CD4-positive, alpha-beta T cell (primary cell): ENCODE measurements at regions not wholly inside any gene's neighbourhood (a gene's known extent, or its start where the extent isn't known, plus 50 kb on each side); places are given as distances from the start of the nearest gene placed in this dataset.
A peak's percentile ranks its signal among the peaks of the same experiment; 100 is the strongest.

Source experiments
- ATAC-seq: fragments of 200-7000 bp; cut with Tn5 transposase; one replicate; pipeline ENCODE4 v1.10.0; 2022; ENCODE audit warnings: mild to moderate bottlenecking; ENCODE audit not compliant: poor library complexity
- CTCF ChIA-PET: fragments of 350-600 bp; sonication (Branson Sonifier 250); formaldehyde crosslinking; loops from one replicate; lab custom pipeline; 2021; ENCODE audit warnings: antibody characterized with exemption, inconsistent platforms; lab: Charles Lee
- POLR2A ChIA-PET: fragments of 350-600 bp; sonication (Branson Sonifier 250); formaldehyde crosslinking; loops from one replicate; lab custom pipeline; 2021; ENCODE audit warnings: antibody characterized with exemption, inconsistent platforms; lab: Charles Lee
- DNase-seq, 14 experiments: peaks; one replicate each; pipeline ENCODE4 v3.0.0-alpha.2; 2013 to 2020; ENCODE audit warnings: mixed read lengths in 2 of 14
- H3K27ac ChIP-seq, 2 donors: one replicate each; pipeline versions ENCODE4 v1.5.1 to v1.7.0; 2013; ENCODE audit warnings: low read length in 2 of 2, low read depth in 1 of 2, mild to moderate bottlenecking in 1 of 2
- H3K27me3 ChIP-seq, 2 experiments: 1 replicate in 1 of 2; 2 replicates in 1 of 2; pipeline versions ENCODE4 v1.6.1 to v1.7.0; 2013; ENCODE audit warnings: low read length in 2 of 2, control low read depth in 1 of 2, mild to moderate bottlenecking in 1 of 2, moderate library complexity in 1 of 2; ENCODE audit not compliant: insufficient read depth in 2 of 2, control insufficient read depth in 1 of 2
- H3K36me3 ChIP-seq: one replicate; pipeline ENCODE4 v1.6.1; 2013; ENCODE audit warnings: low read length, control low read depth; ENCODE audit not compliant: insufficient read depth
- H3K4me1 ChIP-seq: one replicate; pipeline ENCODE4 v1.6.1; 2013; ENCODE audit warnings: low read length, control low read depth; ENCODE audit not compliant: insufficient read depth
- H3K4me3 ChIP-seq: one replicate; pipeline ENCODE4 v1.5.1; 2013; ENCODE audit warnings: mild to moderate bottlenecking, low read length, moderate library complexity
- H3K9me3 ChIP-seq, 2 experiments: 1 replicate in 1 of 2; 2 replicates in 1 of 2; pipeline versions ENCODE4 v1.6.1 to v1.7.0; 2013; ENCODE audit warnings: low read length in 2 of 2, mild to moderate bottlenecking in 2 of 2, control low read depth in 1 of 2, moderate library complexity in 1 of 2; ENCODE audit not compliant: control insufficient read depth in 1 of 2, insufficient read depth in 1 of 2
- H3K27ac Mint-ChIP-seq: one replicate; pipeline ENCODE4 v1.8.0; 2020; ENCODE audit warnings: mixed read lengths
- H3K27me3 Mint-ChIP-seq: one replicate; pipeline ENCODE4 v1.8.0; 2021; ENCODE audit warnings: mixed read lengths
- H3K36me3 Mint-ChIP-seq: one replicate; pipeline ENCODE4 v1.8.0; 2021; ENCODE audit warnings: low read depth, mixed read lengths
- H3K4me1 Mint-ChIP-seq: one replicate; pipeline ENCODE4 v1.8.0; 2021; ENCODE audit warnings: low read depth, mixed read lengths
- H3K4me3 Mint-ChIP-seq: one replicate; pipeline ENCODE4 v1.8.0; 2020; ENCODE audit warnings: mild to moderate bottlenecking, mixed read lengths
- H3K9me3 Mint-ChIP-seq: one replicate; pipeline ENCODE4 v1.8.0; 2020; ENCODE audit warnings: mixed read lengths
- CTCF ChIP-seq: fragments of 200-600 bp; IDR thresholded peaks from one replicate; pipeline ENCODE4 v1.8.0; 2022; ENCODE audit warnings: antibody characterized with exemption, mild to moderate bottlenecking
- intact Hi-C, 2 experiments: fragments of 100-400 bp; cut with DNase I in 1 of 2; cut with micrococcal nuclease in 1 of 2; formaldehyde crosslinking; loops; one replicate each; pipeline versions ENCODE4 v1.15.1 to v1.9.0; 2023 to 2025; cut with DNase I, micrococcal nuclease

GRCh38 chr12:32049956-32050355 is 56.7 kb upstream of the BICD1 start:
- peaks cover 8% of the 10 kb centered on the region for H3K9me3 Mint-ChIP-seq
- Histone ChIP-seq H3K4me3 (no peak overlapping the region), H3K27ac (no peak overlapping the region), H3K9me3 (peaks cover 8 to 20% of the 10 kb centered on the region in 2 experiments), H3K36me3 (no peaks in the 10 kb centered on the region), H3K4me1 (peaks cover 3% of the 10 kb centered on the region), H3K27me3 (no peaks in the 10 kb centered on the region)
- intact Hi-C loops = no loop called here
- ChIA-PET CTCF (interaction anchor here (2.6 kb wide), 1 partner anchor 11 kb away, joined by 10 read pairs; no protein-coding TSS in a partner anchor), POLR2A (no interaction called here)
- peaks cover 6% of the 10 kb centered on the region for H3K36me3 Mint-ChIP-seq
- no peaks in the 10 kb centered on the region for H3K27me3 Mint-ChIP-seq
- H3K4me1 Mint-ChIP-seq = peaks cover 11% of the 10 kb centered on the region
- no peak overlapping the region for H3K27ac Mint-ChIP-seq
- no peak for ATAC-seq
- TF ChIP-seq CTCF = no peak
- no peak overlapping the region for H3K4me3 Mint-ChIP-seq
- DNase-seq = no peak

GRCh38 chr12:32051511-32052211 is 55.0 kb upstream of the BICD1 start:
- no peaks in the 10 kb centered on the region for H3K36me3 ChIP-seq
- Mint-ChIP-seq H3K4me3 (no peak overlapping the region), H3K27ac (no peak overlapping the region), H3K36me3 (peaks cover 4% of the 10 kb centered on the region), H3K4me1 (peaks cover 7% of the 10 kb centered on the region), H3K9me3 (peaks cover 3% of the 10 kb centered on the region), H3K27me3 (no peaks in the 10 kb centered on the region)
- H3K27ac ChIP-seq = no peak overlapping the region
- peaks cover 8 to 12% of the 10 kb centered on the region in 2 experiments for H3K9me3 ChIP-seq
- POLR2A ChIA-PET = interaction anchor here (0.6 kb wide), 1 partner anchor 509 kb away, joined by 4 read pairs; no protein-coding TSS in a partner anchor
- H3K27me3 ChIP-seq = no peaks in the 10 kb centered on the region
- no peak for TF ChIP-seq CTCF
- H3K4me1 ChIP-seq = peaks cover 3% of the 10 kb centered on the region
- H3K4me3 ChIP-seq = no peak overlapping the region
- CTCF ChIA-PET = interaction anchor here (2.6 kb wide), 1 partner anchor 9 kb away, joined by 10 read pairs; no protein-coding TSS in a partner anchor
- intact Hi-C loops = no loop called here
- ATAC-seq = no peak
- DNase-seq = peak in 2 of 14 experiments; percentile 23 to 39

- no peak for ATAC-seq
These were observed 54.4 kb upstream of the BICD1 start for GRCh38 chr12:32052212-32052713.

More at GRCh38 chr12:32052212-32052713, 54.4 kb upstream of the BICD1 start:
- peaks cover 3% of the 10 kb centered on the region for H3K4me1 ChIP-seq
- TF ChIP-seq CTCF = no peak
- H3K4me3 Mint-ChIP-seq = no peak overlapping the region
- no peak overlapping the region for H3K27ac Mint-ChIP-seq
- H3K36me3 Mint-ChIP-seq = peaks cover 4% of the 10 kb centered on the region
- H3K9me3 Mint-ChIP-seq = peaks cover 3% of the 10 kb centered on the region
- no peaks in the 10 kb centered on the region for H3K27me3 Mint-ChIP-seq
- no peaks in the 10 kb centered on the region for H3K36me3 ChIP-seq
- H3K9me3 ChIP-seq = peaks cover 8 to 11% of the 10 kb centered on the region in 2 experiments
- H3K4me3 ChIP-seq = no peak overlapping the region
- POLR2A ChIA-PET = interaction anchor here (0.6 kb wide), 1 partner anchor 509 kb away, joined by 4 read pairs; no protein-coding TSS in a partner anchor
- CTCF ChIA-PET = interaction anchor here (0.6 to 2.6 kb wide), 2 partner anchors 8 to 1921 kb away, joined by 3 to 10 read pairs; no protein-coding TSS in a partner anchor
- no peaks in the 10 kb centered on the region for H3K27me3 ChIP-seq
- H3K27ac ChIP-seq = no peak overlapping the region
- DNase-seq = no peak
- H3K4me1 Mint-ChIP-seq = peaks cover 7% of the 10 kb centered on the region
- intact Hi-C loops = no loop called here
